VCaP (cell line): ENCODE measurements at regions not wholly inside any gene's neighbourhood (a gene's known extent, or its start where the extent isn't known, plus 50 kb on each side); places are given as distances from the start of the nearest gene placed in this dataset.

ENCODE experiments used
- H3K27ac ChIP-seq: fragments of 450-650 bp; 2 replicates; pipeline ENCODE4 v1.5.1; 2017
- CTCF ChIP-seq: fragments of 450-650 bp; conservative IDR thresholded peaks from 2 replicates; pipeline ENCODE4 v1.5.1; 2017; ENCODE audit warnings: mild to moderate bottlenecking, moderate library complexity

GRCh38 chr4:176843710-176844109, 51.0 kb upstream of the VEGFC start:
- no peak overlapping the region for H3K27ac ChIP-seq
- no peak for TF ChIP-seq CTCF

GRCh38 chr4:176844448-176844847, 51.7 kb upstream of the VEGFC start:
- TF ChIP-seq CTCF, result no peak
- H3K27ac ChIP-seq, result no peak overlapping the region

GRCh38 chr4:176845636-176846035, 52.9 kb upstream of the VEGFC start:
- H3K27ac ChIP-seq, result no peak overlapping the region
- no peak for TF ChIP-seq CTCF

- TF ChIP-seq CTCF, result no peak
- H3K27ac ChIP-seq, result no peak overlapping the region
These were observed 56.4 kb upstream of the VEGFC start for GRCh38 chr4:176849076-176849475.

GRCh38 chr4:176850436-176850835, 57.7 kb upstream of the VEGFC start:
- TF ChIP-seq CTCF, result no peak
- no peak overlapping the region for H3K27ac ChIP-seq

- no peak overlapping the region for H3K27ac ChIP-seq
- TF ChIP-seq CTCF, result no peak
These were observed 63.7 kb upstream of the VEGFC start for GRCh38 chr4:176856421-176856820.

GRCh38 chr4:176858839-176859238, 66.1 kb upstream of the VEGFC start:
- H3K27ac ChIP-seq, result no peak overlapping the region
- no peak for TF ChIP-seq CTCF

- H3K27ac ChIP-seq, result no peak overlapping the region
- no peak for TF ChIP-seq CTCF
These were observed 71.5 kb upstream of the VEGFC start for GRCh38 chr4:176864238-176864637.
